ENCODE measurements at regions not wholly inside any gene's neighbourhood (a gene's known extent, or its start where the extent isn't known, plus 50 kb on each side); places are given as distances from the start of the nearest gene placed in this dataset.

DNA sequence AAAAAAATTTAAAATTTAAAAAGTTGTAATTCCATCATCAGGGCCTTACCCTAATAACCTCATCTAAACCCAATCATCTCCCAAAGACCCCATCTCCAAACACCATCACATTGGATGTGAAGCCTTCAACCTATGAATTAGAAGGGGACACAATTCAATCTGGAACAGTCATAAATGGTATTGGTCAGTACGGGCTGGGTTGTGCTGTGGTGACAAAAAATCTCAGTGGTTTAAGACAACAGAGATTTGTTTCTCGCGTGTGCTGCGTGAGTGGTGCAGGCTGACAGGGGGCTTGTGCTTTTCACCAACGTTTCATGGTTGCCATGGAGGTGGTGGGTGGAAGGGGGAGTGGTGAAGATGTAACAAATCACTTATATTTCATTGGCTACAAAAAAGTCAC, 174.5 kb downstream of the INHBB start:
- DNase-seq: no peak

DNA sequence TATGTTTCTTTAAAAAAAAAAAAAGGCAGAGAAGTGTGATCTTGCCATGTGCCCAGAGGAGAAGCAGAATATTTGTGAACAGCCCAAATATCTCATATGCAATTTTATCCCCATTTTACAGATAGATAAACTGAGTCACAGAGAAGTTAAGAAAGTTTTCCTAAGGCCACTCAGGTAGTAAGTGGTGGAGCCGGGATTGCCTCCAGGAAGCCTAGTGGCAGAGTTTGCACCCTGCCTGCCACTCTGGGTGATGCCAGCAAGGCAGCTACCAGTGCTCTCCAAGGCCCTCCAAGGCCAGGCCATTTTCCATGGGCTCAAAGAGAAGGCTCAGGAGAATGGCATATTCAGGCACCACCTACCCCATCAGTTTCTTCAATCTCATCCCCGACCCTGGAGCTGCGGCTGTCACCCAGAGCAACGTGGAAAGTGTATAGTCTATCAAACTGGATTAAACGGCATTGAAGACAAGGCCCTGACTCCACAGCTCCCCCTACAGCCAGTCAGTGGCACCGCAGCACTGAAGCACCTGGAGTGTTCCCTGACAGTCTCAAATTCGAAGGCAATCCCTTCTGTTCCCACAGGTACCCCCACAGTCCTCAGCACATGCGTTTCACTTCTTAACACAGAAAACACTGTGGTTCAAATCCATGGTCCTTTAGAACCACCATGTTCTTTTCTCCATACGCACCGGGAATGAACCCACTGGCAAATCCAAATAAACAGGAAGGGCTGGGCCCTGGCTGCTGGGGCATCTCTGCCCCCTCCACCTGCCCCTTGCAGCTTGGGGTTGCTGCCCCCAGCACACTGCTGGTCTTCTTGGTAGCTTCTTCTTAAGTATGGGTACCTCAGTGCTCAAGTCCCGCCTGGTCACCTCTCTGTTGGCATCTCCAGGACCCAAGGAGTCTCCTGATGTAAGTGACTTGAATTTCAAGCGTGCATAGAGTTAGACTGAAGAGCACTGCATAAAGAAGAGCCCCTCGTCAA, 175.3 kb downstream of the INHBB start:
- DNase-seq: peak; percentile 20

DNA sequence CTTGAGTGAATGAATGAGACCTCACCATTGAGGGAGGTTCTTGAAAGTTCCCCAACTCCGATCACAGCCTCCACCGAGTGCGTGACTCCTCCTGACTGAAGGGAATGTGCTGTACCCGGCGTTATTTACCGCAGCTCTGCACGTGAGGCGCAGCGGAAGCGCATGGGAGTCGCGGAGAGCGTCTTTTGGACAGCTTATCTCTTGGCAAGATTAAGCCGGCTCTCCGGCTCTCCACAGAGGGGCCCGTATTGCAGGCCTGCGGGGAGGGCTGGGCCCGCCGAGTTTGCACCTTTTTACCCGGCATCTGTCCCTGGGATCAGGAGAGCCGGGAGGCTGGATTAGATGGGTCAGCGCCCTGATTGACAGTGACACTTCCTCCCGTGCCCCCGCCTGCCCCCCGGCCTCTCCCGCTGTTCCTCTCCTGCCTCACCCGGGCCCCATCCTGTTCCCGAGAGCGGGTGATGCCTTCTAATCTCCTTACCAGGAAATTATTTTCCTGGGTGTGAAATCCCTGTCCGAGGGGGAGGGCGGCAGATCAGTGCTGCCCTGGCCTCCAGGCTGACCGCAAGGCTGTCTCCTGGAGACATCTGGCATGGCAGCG, 176.3 kb downstream of the INHBB start:
- no peak for DNase-seq

DNA sequence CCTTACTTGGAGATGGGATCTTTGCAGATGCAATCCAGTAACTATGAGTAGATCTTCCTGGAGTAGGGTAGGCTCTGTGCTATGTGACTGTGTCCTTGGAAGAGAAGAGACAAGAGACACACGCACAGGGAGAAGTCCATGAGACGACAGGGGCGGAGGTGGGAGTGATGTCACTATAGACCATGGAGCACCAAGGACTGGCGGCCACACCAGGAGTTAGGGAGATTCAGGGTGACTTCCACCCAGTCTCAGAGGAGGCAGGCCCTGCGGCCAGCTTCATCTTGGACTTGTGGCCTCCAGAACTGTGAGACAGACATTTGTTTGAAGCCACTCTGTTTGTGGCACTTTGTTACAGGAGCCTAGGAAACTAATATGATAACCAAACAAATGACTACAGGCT, 177.8 kb downstream of the INHBB start:
- DNase-seq: no peak

GRCh38 chr2:120524174-120524573, 178.2 kb downstream of the INHBB start:
- DNase-seq: no peak

GRCh38 chr2:120525056-120526046, 179.4 kb downstream of the INHBB start:
- no peak for DNase-seq

- no peak for DNase-seq
Observed at GRCh38 chr2:120526047-120526562, 180.2 kb downstream of the INHBB start.

- no peak for DNase-seq
Observed at GRCh38 chr2:120526997-120527945, 181.3 kb downstream of the INHBB start.

DNA sequence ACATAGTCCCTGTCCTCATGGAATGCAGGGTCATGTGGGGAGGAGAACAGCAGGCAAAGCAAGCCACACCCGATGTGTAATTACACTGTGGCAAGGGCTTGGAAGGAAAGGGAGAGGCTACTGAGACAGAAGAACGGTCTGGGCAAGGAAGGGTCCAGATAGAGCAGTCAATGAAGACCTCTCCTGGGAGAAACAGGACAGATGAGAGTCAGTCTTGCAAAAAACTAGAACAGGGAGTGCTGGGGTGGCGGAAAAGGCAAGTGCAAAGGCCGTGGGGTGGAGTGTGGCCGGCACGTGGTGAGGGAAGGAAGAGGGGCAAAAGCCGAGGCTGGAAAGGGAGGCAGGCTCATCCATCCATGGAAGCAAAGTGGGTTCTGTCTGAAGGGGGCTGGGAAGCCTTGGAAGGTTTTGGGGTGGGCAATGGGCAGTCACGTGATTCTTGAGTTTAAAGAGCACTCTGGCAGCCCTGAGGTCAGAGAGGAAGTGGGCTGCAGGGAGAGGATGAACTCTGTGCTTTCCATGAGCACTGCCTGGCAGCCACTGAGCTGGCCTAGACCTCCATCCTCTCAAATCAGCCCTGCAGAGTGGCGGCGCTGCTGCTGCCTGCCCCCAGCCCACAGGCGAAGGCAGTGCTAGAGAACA, 182.2 kb downstream of the INHBB start:
- no peak for DNase-seq

DNA sequence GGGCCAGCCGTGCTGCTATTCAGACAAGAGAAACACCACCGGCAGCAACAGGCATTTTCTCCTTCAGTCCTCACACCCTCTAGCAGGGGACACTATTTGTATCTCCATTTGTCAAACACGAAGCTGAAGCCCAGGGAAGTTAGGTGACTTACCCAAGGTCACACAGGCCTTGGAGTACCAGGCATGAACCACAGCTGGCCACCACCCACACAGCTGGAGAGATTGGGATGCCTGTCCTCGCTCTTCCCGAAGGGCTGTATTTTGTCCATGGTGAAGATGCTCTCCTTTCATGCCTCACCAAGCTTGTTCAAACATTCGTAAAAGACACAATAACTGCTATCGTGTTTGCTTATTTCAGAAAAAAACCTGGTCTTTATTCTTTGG, 182.7 kb downstream of the INHBB start:
- no peak for DNase-seq

- no peak for DNase-seq
Observed at GRCh38 chr2:120530781-120531180, 184.8 kb downstream of the INHBB start.

GRCh38 chr2:120531365-120531764, 185.4 kb downstream of the INHBB start:
- no peak for DNase-seq

GRCh38 chr2:120531863-120532600, 186.1 kb downstream of the INHBB start:
- no peak for DNase-seq

DNA sequence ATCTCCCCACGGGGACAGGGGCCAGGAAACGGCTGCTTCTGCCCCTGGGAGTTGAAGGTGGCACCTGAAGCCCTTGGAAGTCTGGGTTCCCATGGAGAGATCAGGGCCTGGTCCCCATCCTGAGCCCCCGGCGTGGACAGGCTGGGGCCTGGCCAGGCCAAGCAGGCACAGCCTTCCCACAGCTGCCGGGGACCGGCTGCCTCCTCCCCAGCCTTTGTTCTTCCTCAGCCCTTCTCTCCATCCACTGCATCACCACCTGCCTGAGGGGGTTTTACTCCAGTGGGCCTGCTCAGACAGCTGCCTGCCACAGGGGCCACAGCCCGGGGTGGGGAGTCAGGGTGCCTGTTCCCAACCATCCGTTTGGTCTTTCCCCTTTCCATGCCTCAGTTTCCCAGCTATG, 187.7 kb downstream of the INHBB start:
- DNase-seq: no peak

- DNase-seq: no peak
Observed at GRCh38 chr2:120534457-120534856, 188.5 kb downstream of the INHBB start.

DNA sequence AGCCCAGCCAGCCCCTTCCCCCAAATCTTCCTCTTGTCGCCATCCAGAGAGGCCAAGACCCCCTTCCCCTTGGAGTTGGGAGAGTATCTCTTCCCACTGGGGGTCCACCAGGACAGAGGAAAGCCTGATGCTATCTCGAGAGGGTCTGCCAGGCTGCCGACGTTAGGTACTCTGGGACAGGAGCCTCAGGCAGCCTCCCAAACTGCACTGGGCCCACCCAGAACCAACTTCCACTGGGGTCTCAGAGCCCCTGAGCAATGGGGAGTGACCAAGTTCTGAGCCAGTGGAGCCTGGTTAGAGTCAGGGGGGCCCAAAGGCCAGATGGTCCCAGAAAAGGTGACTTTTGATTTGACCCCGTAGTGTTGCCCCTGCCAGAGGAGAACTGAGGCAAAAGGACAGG, 189.1 kb downstream of the INHBB start:
- no peak for DNase-seq

GRCh38 chr2:120536141-120536540, 190.2 kb downstream of the INHBB start:
- DNase-seq: no peak

DNA sequence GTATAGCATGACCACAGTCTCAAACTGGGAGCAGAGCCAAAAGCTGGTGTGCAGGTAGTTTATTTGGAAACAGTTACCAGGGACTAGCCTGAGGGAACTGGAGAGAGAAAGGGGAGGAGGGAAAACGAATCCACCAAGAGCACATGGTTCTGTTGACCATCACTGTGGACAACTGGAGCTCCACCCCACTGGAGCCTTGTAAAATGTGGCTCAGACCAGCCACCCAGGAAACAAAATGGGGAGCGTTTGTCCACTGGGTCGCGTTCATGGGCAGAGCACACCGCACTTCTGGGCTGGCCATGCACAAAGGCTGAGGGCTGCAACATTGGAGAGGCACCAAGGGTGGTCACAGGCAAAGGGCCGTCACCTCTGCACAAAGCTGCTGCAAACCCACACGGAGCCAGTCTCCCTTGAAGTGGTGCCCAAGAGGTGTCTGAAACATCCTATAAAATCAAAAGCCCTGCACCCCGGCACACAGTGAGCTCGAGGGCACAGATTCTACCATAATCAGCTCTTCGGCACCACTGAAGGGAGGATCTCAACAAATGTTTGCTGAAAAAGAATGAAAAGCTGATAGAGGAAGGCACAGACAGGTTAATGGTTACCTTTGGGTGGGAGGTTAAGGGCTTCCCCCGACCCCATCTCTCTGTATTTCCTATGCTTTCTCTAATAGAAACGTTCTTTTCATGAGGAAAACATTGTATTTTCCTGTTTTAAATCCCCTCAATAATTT, 192.9 kb downstream of the INHBB start:
- no peak for DNase-seq

DNA sequence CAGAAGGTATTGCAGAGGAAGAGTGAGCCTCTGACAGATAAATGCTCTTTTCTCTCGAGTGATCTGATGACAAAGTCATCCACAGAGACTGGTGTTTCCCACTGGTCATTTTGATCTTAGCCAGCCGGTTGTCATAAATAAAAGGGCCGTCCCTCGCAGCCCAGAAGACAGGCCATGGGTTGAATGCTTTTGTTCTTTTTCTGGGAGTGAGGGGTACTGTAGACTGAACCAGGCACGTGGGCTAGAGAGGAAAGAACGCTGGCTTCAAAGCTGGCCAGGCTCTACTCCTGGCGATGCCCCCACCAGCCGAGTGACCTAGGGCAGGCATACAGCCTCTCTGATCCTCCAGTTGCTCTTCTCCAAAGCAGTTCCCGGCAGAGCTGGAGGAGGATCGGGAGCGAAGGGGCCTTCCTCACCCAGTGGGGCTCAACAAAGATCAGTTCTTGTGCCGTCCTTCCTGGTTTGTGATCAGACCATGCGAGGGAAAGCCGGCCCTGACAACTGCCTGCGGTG, 193.5 kb downstream of the INHBB start:
- no peak for DNase-seq

All from NCI-H1048 (cell line).